AG08395 (cell line): ENCODE measurements at regions not wholly inside any gene's neighbourhood (a gene's known extent, or its start where the extent isn't known, plus 50 kb on each side); places are given as distances from the start of the nearest gene placed in this dataset.

ENCODE experiments used
- DNase-seq: peaks from one replicate; pipeline ENCODE4 v3.0.0; 2012; ENCODE audit warnings: mixed read lengths, low spot score

- DNase-seq, result no peak
Measured at GRCh38 chr6:159342146-159342545, 172.9 kb downstream of the FNDC1 start.

GRCh38 chr6:159334068-159334467, 164.9 kb downstream of the FNDC1 start:
- no peak for DNase-seq

- no peak for DNase-seq
Measured at GRCh38 chr6:159331451-159331850, 162.3 kb downstream of the FNDC1 start.

GRCh38 chr6:159329081-159329480, 159.9 kb downstream of the FNDC1 start:
- DNase-seq, result no peak

GRCh38 chr6:159328052-159328451, 158.9 kb downstream of the FNDC1 start:
- DNase-seq, result no peak

- DNase-seq, result no peak
Measured at GRCh38 chr6:159325476-159325875, 156.3 kb downstream of the FNDC1 start.

GRCh38 chr6:159324596-159324995, 155.4 kb downstream of the FNDC1 start:
- no peak for DNase-seq
